ENCODE measurements at regions not wholly inside any gene's neighbourhood (a gene's known extent, or its start where the extent isn't known, plus 50 kb on each side); places are given as distances from the start of the nearest gene placed in this dataset.
"Not testable (repeated sequence)": the region's sequence is repeated elsewhere in the genome, so short reads cannot be mapped to it uniquely, and the experiment has no call there.

- DNase-seq: no peak
These were observed 114.1 kb downstream of the FAR1 start for GRCh38 chr11:13782390-13783075.

- no peak for DNase-seq
These were observed 116.0 kb downstream of the FAR1 start for GRCh38 chr11:13784441-13784840.

GRCh38 chr11:13784855-13785254 is 116.4 kb downstream of the FAR1 start:
- DNase-seq: no peak

- no peak for DNase-seq
These were observed 118.2 kb downstream of the FAR1 start for GRCh38 chr11:13786688-13787087.

- not testable (repeated sequence) for DNase-seq
These were observed 129.1 kb downstream of the FAR1 start for GRCh38 chr11:13797616-13798015.

- no peak for DNase-seq
These were observed 132.4 kb downstream of the FAR1 start for GRCh38 chr11:13800901-13801300.

- no peak for DNase-seq
These were observed 144.2 kb upstream of the SPON1 start for GRCh38 chr11:13818325-13818724.

- DNase-seq: no peak
These were observed 135.8 kb upstream of the SPON1 start for GRCh38 chr11:13826505-13827278.

GRCh38 chr11:13831696-13832095 is 130.8 kb upstream of the SPON1 start:
- peak; percentile 24 for DNase-seq

GRCh38 chr11:13834463-13834862 is 128.1 kb upstream of the SPON1 start:
- DNase-seq: no peak

GRCh38 chr11:13836666-13837065 is 125.9 kb upstream of the SPON1 start:
- DNase-seq: no peak

- no peak for DNase-seq
These were observed 125.2 kb upstream of the SPON1 start for GRCh38 chr11:13837286-13837685.

- DNase-seq: no peak
These were observed 121.1 kb upstream of the SPON1 start for GRCh38 chr11:13841393-13841792.

- DNase-seq: no peak
These were observed 114.5 kb upstream of the SPON1 start for GRCh38 chr11:13848031-13848430.

GRCh38 chr11:13850231-13851005 is 112.1 kb upstream of the SPON1 start:
- DNase-seq: no peak

GRCh38 chr11:13851691-13852090 is 110.8 kb upstream of the SPON1 start:
- no peak for DNase-seq

GRCh38 chr11:13852481-13852880 is 110.0 kb upstream of the SPON1 start:
- DNase-seq: no peak

GRCh38 chr11:13857828-13858227 is 104.7 kb upstream of the SPON1 start:
- DNase-seq: no peak

GRCh38 chr11:13859892-13860291 is 102.6 kb upstream of the SPON1 start:
- DNase-seq: no peak

GRCh38 chr11:13861411-13861810 is 101.1 kb upstream of the SPON1 start:
- no peak for DNase-seq

GRCh38 chr11:13862845-13863392 is 99.6 kb upstream of the SPON1 start:
- no peak for DNase-seq

- no peak for DNase-seq
These were observed 93.7 kb upstream of the SPON1 start for GRCh38 chr11:13868710-13869397.

GRCh38 chr11:13869398-13869886 is 93.1 kb upstream of the SPON1 start:
- no peak for DNase-seq

All from NCI-H2081 treated with DMSO at 0.1 percent for 48 hours (cell line).